ENCODE measurements at regions not wholly inside any gene's neighbourhood (a gene's known extent, or its start where the extent isn't known, plus 50 kb on each side); places are given as distances from the start of the nearest gene placed in this dataset.

DNA sequence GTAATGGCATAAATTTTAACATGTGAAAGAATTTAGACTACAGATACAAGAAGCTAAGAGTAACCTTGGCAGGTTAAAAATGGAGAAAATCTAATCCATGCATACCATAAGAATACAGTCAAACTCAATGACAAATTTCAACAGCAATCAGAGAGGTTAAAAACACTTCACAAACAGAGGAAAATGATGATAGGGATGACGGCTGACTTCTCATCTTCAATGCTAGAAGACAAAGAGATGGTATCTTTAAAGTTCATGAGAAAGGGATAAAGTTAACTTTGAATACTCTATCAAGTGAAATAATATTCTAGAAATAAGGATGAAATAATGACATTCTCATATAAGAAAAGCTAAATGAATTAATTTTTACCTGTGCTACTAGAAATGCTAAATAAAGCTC, 1130.2 kb upstream of the MIR17HG start:
- no peak for DNase-seq
- intact Hi-C loops (cut with micrococcal nuclease; ENCODE audit: unreplicated experiment) = no loop called here
- CTCF ChIA-PET = no interaction called here
- Histone ChIP-seq H3K79me2 (ENCODE audit: low read depth) (no peaks in the 10 kb centered on the region), H3K9me3 (ENCODE audit: insufficient read depth, low read depth) (no peaks in the 10 kb centered on the region), H4K20me1 (ENCODE audit: insufficient read depth) (no peaks in the 10 kb centered on the region), H3K27ac (no peak overlapping the region), H2AFZ (no peak overlapping the region), H3K4me1 (replicated peaks; ENCODE audit: insufficient read depth) (no peaks in the 10 kb centered on the region), H3K4me3 (no peak overlapping the region), H3K4me2 (no peak overlapping the region), H3K9me2 (ENCODE audit: insufficient read depth) (no peaks in the 10 kb centered on the region), H3F3A (ENCODE audit: insufficient read depth, low read depth) (no peaks in the 10 kb centered on the region), H3K36me3 (ENCODE audit: low read depth) (no peaks in the 10 kb centered on the region), H3K27me3 (ENCODE audit: insufficient read depth, low read depth) (no peaks in the 10 kb centered on the region)
- TF ChIP-seq, protein P1, sequence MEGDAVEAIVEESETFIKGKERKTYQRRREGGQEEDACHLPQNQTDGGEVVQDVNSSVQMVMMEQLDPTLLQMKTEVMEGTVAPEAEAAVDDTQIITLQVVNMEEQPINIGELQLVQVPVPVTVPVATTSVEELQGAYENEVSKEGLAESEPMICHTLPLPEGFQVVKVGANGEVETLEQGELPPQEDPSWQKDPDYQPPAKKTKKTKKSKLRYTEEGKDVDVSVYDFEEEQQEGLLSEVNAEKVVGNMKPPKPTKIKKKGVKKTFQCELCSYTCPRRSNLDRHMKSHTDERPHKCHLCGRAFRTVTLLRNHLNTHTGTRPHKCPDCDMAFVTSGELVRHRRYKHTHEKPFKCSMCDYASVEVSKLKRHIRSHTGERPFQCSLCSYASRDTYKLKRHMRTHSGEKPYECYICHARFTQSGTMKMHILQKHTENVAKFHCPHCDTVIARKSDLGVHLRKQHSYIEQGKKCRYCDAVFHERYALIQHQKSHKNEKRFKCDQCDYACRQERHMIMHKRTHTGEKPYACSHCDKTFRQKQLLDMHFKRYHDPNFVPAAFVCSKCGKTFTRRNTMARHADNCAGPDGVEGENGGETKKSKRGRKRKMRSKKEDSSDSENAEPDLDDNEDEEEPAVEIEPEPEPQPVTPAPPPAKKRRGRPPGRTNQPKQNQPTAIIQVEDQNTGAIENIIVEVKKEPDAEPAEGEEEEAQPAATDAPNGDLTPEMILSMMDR (conservative IDR thresholded peaks at IDR 0.05) = no peak
- no TSS peak for BruUV-seq (replicated peaks)
- POLR2A ChIA-PET (ENCODE audit: unreplicated experiment) = no interaction called here

DNA sequence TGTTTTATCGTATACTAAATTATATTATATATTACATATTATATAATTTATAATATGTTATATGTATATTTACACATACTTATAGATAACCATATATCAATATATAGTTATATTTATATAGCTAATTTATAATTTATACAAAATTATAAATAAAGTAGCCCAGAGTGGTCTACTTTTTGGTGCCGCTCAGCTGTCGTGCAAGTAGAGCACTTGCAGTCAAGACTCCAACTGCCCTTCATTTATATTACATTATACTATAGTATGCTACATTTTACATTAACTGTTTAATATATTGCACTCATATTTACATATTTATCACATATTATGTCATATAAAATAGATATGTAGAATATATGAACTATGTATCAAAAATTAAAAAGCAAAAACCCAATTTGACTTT, 1124.7 kb upstream of the MIR17HG start:
- no TSS peak for BruUV-seq (replicated peaks)
- Histone ChIP-seq H3K9me2 (ENCODE audit: insufficient read depth) (no peaks in the 10 kb centered on the region), H3K9me3 (ENCODE audit: insufficient read depth, low read depth) (no peaks in the 10 kb centered on the region), H2AFZ (no peak overlapping the region), H3K27ac (no peak overlapping the region), H4K20me1 (ENCODE audit: insufficient read depth) (no peaks in the 10 kb centered on the region), H3K27me3 (ENCODE audit: insufficient read depth, low read depth) (no peaks in the 10 kb centered on the region), H3K4me3 (no peak overlapping the region), H3K79me2 (ENCODE audit: low read depth) (no peaks in the 10 kb centered on the region), H3K36me3 (ENCODE audit: low read depth) (no peaks in the 10 kb centered on the region), H3K4me2 (no peak overlapping the region), H3F3A (ENCODE audit: insufficient read depth, low read depth) (no peaks in the 10 kb centered on the region), H3K4me1 (replicated peaks; ENCODE audit: insufficient read depth) (no peaks in the 10 kb centered on the region)
- DNase-seq = no peak
- intact Hi-C loops (cut with micrococcal nuclease; ENCODE audit: unreplicated experiment) = no loop called here
- CTCF ChIA-PET = no interaction called here
- POLR2A ChIA-PET (ENCODE audit: unreplicated experiment) = no interaction called here
- TF ChIP-seq EZH2 (IDR thresholded peaks at IDR 0.05; ENCODE audit: low read depth) = no peak
- TF ChIP-seq, protein P1 (conservative IDR thresholded peaks at IDR 0.05) = no peak

DNA sequence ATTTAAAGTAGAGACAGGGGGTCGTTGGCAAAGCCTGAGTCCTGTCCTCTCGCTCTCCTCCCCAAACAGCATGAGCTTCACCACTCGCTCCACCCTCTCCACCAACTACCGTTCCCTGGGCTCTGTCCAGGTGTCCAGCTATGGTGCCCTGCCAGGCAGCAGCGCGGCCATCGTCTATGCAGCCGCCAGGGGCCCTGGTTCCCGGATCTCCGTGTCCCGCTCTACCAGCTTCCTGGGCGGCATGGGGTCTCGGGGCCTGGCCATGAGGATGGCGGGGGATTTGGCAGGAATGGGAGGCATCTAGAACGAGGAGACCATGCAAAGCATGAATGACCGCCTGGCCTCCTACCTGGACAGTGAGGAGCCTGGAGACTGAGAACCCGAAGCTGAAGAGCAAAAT, 1117.2 kb upstream of the MIR17HG start:
- no peaks in the 10 kb centered on the region for H3K36me3 ChIP-seq (ENCODE audit: low read depth)
- H3K79me2 ChIP-seq (ENCODE audit: low read depth) = no peaks in the 10 kb centered on the region
- no peaks in the 10 kb centered on the region for H3K4me1 ChIP-seq (replicated peaks; ENCODE audit: insufficient read depth)
- no peaks in the 10 kb centered on the region for H4K20me1 ChIP-seq (ENCODE audit: insufficient read depth)
- no peak for DNase-seq
- no peaks in the 10 kb centered on the region for H3K9me2 ChIP-seq (ENCODE audit: insufficient read depth)
- intact Hi-C loops (cut with micrococcal nuclease; ENCODE audit: unreplicated experiment) = no loop called here
- no peaks in the 10 kb centered on the region for H3K27me3 ChIP-seq (ENCODE audit: insufficient read depth, low read depth)
- CTCF ChIA-PET = no interaction called here
- no peaks in the 10 kb centered on the region for H3F3A ChIP-seq (ENCODE audit: insufficient read depth, low read depth)
- POLR2A ChIA-PET (ENCODE audit: unreplicated experiment) = no interaction called here
- TF ChIP-seq EZH2 (IDR thresholded peaks at IDR 0.05; ENCODE audit: low read depth) = no peak
- TF ChIP-seq, protein P1 (conservative IDR thresholded peaks at IDR 0.05) = no peak
- H3K9me3 ChIP-seq (ENCODE audit: insufficient read depth, low read depth) = no peaks in the 10 kb centered on the region
- H3K4me2 ChIP-seq = no peak overlapping the region
- no TSS peak for BruUV-seq (replicated peaks)
- no peak overlapping the region for H2AFZ ChIP-seq
- H3K4me3 ChIP-seq = no peak overlapping the region
- H3K27ac ChIP-seq = no peak overlapping the region
